Epithelial cell of esophagus (primary cell): ENCODE measurements at regions not wholly inside any gene's neighbourhood (a gene's known extent, or its start where the extent isn't known, plus 50 kb on each side); places are given as distances from the start of the nearest gene placed in this dataset.
A peak's percentile ranks its signal among the peaks of the same experiment; 100 is the strongest.
"Not testable (repeated sequence)": the region's sequence is repeated elsewhere in the genome, so short reads cannot be mapped to it uniquely, and the experiment has no call there.

ENCODE experiments used
- DNase-seq: peaks from one replicate; pipeline ENCODE4 v3.0.0; 2010; ENCODE audit warnings: low read depth
- H3K4me3 ChIP-seq: 2 replicates; pipeline ENCODE4 v1.5.1; 2011; ENCODE audit warnings: mild to moderate bottlenecking, low read length, control low read depth
- CTCF ChIP-seq: IDR thresholded peaks from 2 replicates; pipeline ENCODE4 v1.5.1; 2011; ENCODE audit warnings: low read depth, mild to moderate bottlenecking, low read length, control low read depth, inconsistent platforms; ENCODE audit not compliant: insufficient read depth; ENCODE audit errors: missing control alignments

GRCh38 chr4:12447451-12447850 lies 1018.8 kb upstream of the HS3ST1 start:
- TF ChIP-seq CTCF = no peak

GRCh38 chr4:12446657-12447185 lies 1018.0 kb upstream of the HS3ST1 start:
- no peak for TF ChIP-seq CTCF
- DNase-seq = no peak
- H3K4me3 ChIP-seq = no peak overlapping the region

More at GRCh38 chr4:12447451-12447850, 1018.8 kb upstream of the HS3ST1 start:
- DNase-seq = no peak
- H3K4me3 ChIP-seq = no peak overlapping the region

- DNase-seq = no peak
- TF ChIP-seq CTCF = no peak
- no peak overlapping the region for H3K4me3 ChIP-seq
Observed at GRCh38 chr4:12446256-12446655, 1017.6 kb upstream of the HS3ST1 start.

- no peak for DNase-seq
- no peak overlapping the region for H3K4me3 ChIP-seq
- TF ChIP-seq CTCF = no peak
Observed at GRCh38 chr4:12445711-12446235, 1017.1 kb upstream of the HS3ST1 start.

- no peak overlapping the region for H3K4me3 ChIP-seq
- peak; percentile 75 for DNase-seq
- TF ChIP-seq CTCF = no peak
Observed at GRCh38 chr4:12439633-12440305, 1011.1 kb upstream of the HS3ST1 start.

GRCh38 chr4:12431259-12431658 lies 1002.6 kb upstream of the HS3ST1 start:
- DNase-seq = peak; percentile 71
- H3K4me3 ChIP-seq = not testable (repeated sequence)

GRCh38 chr4:12421364-12421763 lies 992.7 kb upstream of the HS3ST1 start:
- no peak overlapping the region for H3K4me3 ChIP-seq
- peak; percentile 8 for DNase-seq
- TF ChIP-seq CTCF = no peak
